ENCODE measurements at regions not wholly inside any gene's neighbourhood (a gene's known extent, or its start where the extent isn't known, plus 50 kb on each side); places are given as distances from the start of the nearest gene placed in this dataset.

GRCh38 chr9:108709997-108710396 is 145.8 kb downstream of the ACTL7B start:
- DNase-seq, result no peak

- no peak for DNase-seq
Measured at GRCh38 chr9:108709126-108709525, 146.7 kb downstream of the ACTL7B start.

GRCh38 chr9:108708448-108708847 is 147.3 kb downstream of the ACTL7B start:
- DNase-seq, result no peak

- DNase-seq, result no peak
Measured at GRCh38 chr9:108707120-108707519, 148.7 kb downstream of the ACTL7B start.

- DNase-seq, result no peak
Measured at GRCh38 chr9:108704156-108704852, 151.5 kb downstream of the ACTL7B start.

- peak; percentile 18 for DNase-seq
Measured at GRCh38 chr9:108703429-108703828, 152.4 kb downstream of the ACTL7B start.

- no peak for DNase-seq
Measured at GRCh38 chr9:108702681-108703080, 153.1 kb downstream of the ACTL7B start.

GRCh38 chr9:108698801-108699200 is 157.0 kb downstream of the ACTL7B start:
- DNase-seq, result no peak

- no peak for DNase-seq
Measured at GRCh38 chr9:108698231-108698630, 157.6 kb downstream of the ACTL7B start.

- DNase-seq, result no peak
Measured at GRCh38 chr9:108696156-108696555, 159.6 kb downstream of the ACTL7B start.

- DNase-seq, result no peak
Measured at GRCh38 chr9:108694170-108694569, 161.6 kb downstream of the ACTL7B start.

- DNase-seq, result no peak
Measured at GRCh38 chr9:108691614-108692013, 164.2 kb downstream of the ACTL7B start.

GRCh38 chr9:108688676-108689075 is 167.1 kb downstream of the ACTL7B start:
- no peak for DNase-seq

GRCh38 chr9:108688051-108688450 is 167.7 kb downstream of the ACTL7B start:
- DNase-seq, result no peak

- no peak for DNase-seq
Measured at GRCh38 chr9:108687006-108687987, 168.5 kb downstream of the ACTL7B start.

- DNase-seq, result no peak
Measured at GRCh38 chr9:108684288-108685025, 171.3 kb downstream of the ACTL7B start.

GRCh38 chr9:108683245-108683644 is 172.5 kb downstream of the ACTL7B start:
- no peak for DNase-seq

GRCh38 chr9:108681851-108682590 is 173.8 kb downstream of the ACTL7B start:
- DNase-seq, result no peak

- DNase-seq, result no peak
Measured at GRCh38 chr9:108680946-108681345, 174.8 kb downstream of the ACTL7B start.

- DNase-seq, result no peak
Measured at GRCh38 chr9:108677776-108678175, 178.0 kb downstream of the ACTL7B start.

GRCh38 chr9:108676355-108676754 is 179.4 kb downstream of the ACTL7B start:
- no peak for DNase-seq

- DNase-seq, result no peak
Measured at GRCh38 chr9:108675708-108676107, 180.1 kb downstream of the ACTL7B start.
